Osteocyte (in vitro differentiated cells): ENCODE measurements at regions not wholly inside any gene's neighbourhood (a gene's known extent, or its start where the extent isn't known, plus 50 kb on each side); places are given as distances from the start of the nearest gene placed in this dataset.
"Not testable (repeated sequence)": the region's sequence is repeated elsewhere in the genome, so short reads cannot be mapped to it uniquely, and the experiment has no call there.

Experiments used
- DNase-seq: peaks from one replicate; pipeline ENCODE4 v3.0.0; 2021; ENCODE audit warnings: mixed read lengths; ENCODE audit not compliant: unreplicated experiment; ENCODE audit errors: extremely low spot score
- H3K27ac Mint-ChIP-seq: one replicate; pipeline ENCODE4 v1.8.0; 2021; ENCODE audit warnings: mild to moderate bottlenecking, mixed read lengths; ENCODE audit not compliant: unreplicated experiment
- H3K27me3 Mint-ChIP-seq: one replicate; pipeline ENCODE4 v1.8.0; 2021; ENCODE audit warnings: mixed read lengths; ENCODE audit not compliant: unreplicated experiment
- H3K36me3 Mint-ChIP-seq: one replicate; pipeline ENCODE4 v1.8.0; 2021; ENCODE audit warnings: mixed read lengths; ENCODE audit not compliant: unreplicated experiment
- H3K4me1 Mint-ChIP-seq: one replicate; pipeline ENCODE4 v1.8.0; 2021; ENCODE audit warnings: mixed read lengths; ENCODE audit not compliant: unreplicated experiment
- H3K4me3 Mint-ChIP-seq: one replicate; pipeline ENCODE4 v1.8.0; 2021; ENCODE audit warnings: mild to moderate bottlenecking, moderate library complexity, mixed read lengths; ENCODE audit not compliant: unreplicated experiment
- H3K9me3 Mint-ChIP-seq: one replicate; pipeline ENCODE4 v1.8.0; 2021; ENCODE audit warnings: mixed read lengths; ENCODE audit not compliant: unreplicated experiment
- TF ChIP-seq, protein P1 (sequence below): fragments of 200-600 bp; sonication (generic); IDR thresholded peaks from 2 replicates; pipeline ENCODE4 v1.5.0; 2021; ENCODE audit warnings: antibody characterized with exemption, mild to moderate bottlenecking, moderate library complexity

DNA sequence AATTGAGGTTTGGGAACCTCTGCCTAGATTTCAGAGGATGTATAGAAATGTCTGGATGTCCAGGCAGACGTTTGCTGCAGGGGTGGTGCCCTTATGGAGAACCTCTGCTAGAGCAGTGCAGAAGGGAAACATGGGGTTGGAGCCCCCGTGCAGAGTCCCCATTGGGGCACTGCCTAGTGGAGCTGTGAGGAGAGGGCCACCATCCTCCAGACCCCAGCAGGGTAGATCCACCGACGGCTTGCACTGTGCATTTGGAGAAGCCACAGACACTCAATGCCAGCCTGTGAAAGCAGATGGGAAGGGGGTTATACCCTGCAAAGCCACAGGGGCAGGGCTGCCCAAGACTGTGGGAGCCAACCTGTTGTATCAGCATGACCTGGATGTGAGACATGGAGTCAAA lies 354.6 kb downstream of the ZNF326 start:
- Mint-ChIP-seq H3K9me3 (peaks cover 11% of the 10 kb centered on the region), H3K27me3 (no peaks in the 10 kb centered on the region), H3K36me3 (no peaks in the 10 kb centered on the region), H3K4me1 (no peaks in the 10 kb centered on the region), H3K27ac (no peak overlapping the region), H3K4me3 (no peak overlapping the region)
- TF ChIP-seq, protein P1, sequence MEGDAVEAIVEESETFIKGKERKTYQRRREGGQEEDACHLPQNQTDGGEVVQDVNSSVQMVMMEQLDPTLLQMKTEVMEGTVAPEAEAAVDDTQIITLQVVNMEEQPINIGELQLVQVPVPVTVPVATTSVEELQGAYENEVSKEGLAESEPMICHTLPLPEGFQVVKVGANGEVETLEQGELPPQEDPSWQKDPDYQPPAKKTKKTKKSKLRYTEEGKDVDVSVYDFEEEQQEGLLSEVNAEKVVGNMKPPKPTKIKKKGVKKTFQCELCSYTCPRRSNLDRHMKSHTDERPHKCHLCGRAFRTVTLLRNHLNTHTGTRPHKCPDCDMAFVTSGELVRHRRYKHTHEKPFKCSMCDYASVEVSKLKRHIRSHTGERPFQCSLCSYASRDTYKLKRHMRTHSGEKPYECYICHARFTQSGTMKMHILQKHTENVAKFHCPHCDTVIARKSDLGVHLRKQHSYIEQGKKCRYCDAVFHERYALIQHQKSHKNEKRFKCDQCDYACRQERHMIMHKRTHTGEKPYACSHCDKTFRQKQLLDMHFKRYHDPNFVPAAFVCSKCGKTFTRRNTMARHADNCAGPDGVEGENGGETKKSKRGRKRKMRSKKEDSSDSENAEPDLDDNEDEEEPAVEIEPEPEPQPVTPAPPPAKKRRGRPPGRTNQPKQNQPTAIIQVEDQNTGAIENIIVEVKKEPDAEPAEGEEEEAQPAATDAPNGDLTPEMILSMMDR: no peak
- DNase-seq: no peak

DNA sequence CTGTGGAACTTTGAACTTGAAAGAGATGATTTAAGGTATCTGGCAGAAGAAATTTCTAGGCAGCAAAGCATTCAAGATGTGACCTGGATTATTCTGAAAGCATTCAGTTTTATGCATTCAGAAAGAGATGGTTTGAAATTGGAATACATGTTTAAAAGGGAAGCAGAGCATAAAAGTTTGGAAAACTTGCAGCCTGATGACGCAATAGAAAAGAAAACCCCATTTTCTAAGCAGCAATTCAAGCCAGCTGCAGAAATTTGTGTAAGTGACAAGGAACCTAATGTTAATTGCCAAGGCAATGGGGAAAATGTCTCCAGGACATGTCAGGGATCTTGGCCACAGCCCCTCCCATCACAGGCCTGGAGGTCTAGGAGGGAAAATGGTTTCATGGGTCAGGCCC lies 354.0 kb downstream of the ZNF326 start:
- DNase-seq: no peak
- TF ChIP-seq, protein P1: no peak
- H3K4me3 Mint-ChIP-seq: no peak overlapping the region
- no peaks in the 10 kb centered on the region for H3K36me3 Mint-ChIP-seq
- H3K27me3 Mint-ChIP-seq: no peaks in the 10 kb centered on the region
- no peak overlapping the region for H3K27ac Mint-ChIP-seq
- peaks cover 11% of the 10 kb centered on the region for H3K9me3 Mint-ChIP-seq
- no peaks in the 10 kb centered on the region for H3K4me1 Mint-ChIP-seq

DNA sequence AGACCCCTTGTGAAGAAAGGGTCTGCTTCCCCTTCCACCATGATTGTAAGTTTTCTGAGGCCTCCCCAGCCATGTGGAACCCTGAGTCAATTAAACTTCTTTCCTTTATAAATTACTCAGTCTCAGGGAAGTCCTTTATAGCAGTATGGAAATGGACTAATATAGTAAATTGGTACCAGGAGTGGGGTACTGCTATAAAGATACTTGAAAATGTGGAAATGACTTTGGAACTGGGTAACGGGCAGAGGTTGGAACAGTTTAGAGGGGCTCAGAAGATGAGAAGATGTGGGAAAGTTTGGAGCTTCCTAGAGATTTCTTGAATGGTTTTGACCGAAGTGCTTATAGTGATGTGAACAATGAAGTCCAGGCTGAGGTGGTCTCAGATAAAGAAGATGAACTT lies 353.5 kb downstream of the ZNF326 start:
- not testable (repeated sequence) for H3K4me1 Mint-ChIP-seq, H3K36me3 Mint-ChIP-seq, H3K27me3 Mint-ChIP-seq, H3K27ac Mint-ChIP-seq, H3K4me3 Mint-ChIP-seq, DNase-seq
- peaks cover 11% of the 10 kb centered on the region for H3K9me3 Mint-ChIP-seq

DNA sequence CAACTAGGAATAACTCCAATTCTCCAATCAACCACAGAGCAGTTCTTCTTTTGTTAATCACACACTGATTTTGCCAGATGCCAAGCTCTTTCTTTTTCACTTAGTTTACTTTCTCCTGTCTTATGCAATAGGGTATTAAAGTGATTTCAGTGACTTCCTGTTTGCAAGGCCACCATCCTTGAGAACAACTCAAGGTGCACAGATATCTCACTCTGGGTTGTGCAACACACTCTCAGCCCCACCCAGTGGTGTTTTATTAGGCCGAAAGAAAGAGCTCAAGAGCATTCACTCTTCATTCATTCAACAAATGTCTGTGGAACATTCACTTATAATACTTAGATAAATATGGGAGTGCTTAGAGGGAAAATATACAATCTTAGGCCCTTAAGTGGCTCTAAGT lies 352.5 kb downstream of the ZNF326 start:
- TF ChIP-seq, protein P1: no peak
- Mint-ChIP-seq H3K27me3 (no peaks in the 10 kb centered on the region), H3K4me1 (no peaks in the 10 kb centered on the region), H3K27ac (no peak overlapping the region), H3K4me3 (no peak overlapping the region), H3K36me3 (no peaks in the 10 kb centered on the region), H3K9me3 (peaks cover 11% of the 10 kb centered on the region)
- DNase-seq: no peak

DNA sequence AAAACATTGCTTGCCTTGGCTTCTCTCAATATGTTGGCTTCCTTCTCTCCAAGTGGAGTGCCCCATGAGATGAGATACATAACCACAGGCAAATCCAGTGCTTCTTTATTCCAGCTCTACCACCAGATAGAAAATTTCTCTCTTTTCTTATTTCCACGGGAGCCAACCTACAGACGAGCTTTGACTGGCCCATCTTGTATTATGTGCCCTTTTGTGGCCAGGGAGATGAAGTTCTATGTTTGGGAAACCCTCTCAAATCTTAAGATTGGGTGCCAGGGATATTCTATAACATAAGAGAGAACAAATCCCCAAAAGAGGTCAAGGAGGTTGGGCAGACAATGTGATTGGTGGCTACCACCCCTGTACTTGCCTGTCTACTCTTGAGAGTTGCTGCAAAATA lies 351.8 kb downstream of the ZNF326 start:
- Mint-ChIP-seq H3K4me3 (no peak overlapping the region), H3K27ac (no peak overlapping the region), H3K36me3 (no peaks in the 10 kb centered on the region), H3K27me3 (no peaks in the 10 kb centered on the region), H3K4me1 (no peaks in the 10 kb centered on the region), H3K9me3 (peaks cover 11% of the 10 kb centered on the region)
- DNase-seq: no peak
- TF ChIP-seq, protein P1: no peak

DNA sequence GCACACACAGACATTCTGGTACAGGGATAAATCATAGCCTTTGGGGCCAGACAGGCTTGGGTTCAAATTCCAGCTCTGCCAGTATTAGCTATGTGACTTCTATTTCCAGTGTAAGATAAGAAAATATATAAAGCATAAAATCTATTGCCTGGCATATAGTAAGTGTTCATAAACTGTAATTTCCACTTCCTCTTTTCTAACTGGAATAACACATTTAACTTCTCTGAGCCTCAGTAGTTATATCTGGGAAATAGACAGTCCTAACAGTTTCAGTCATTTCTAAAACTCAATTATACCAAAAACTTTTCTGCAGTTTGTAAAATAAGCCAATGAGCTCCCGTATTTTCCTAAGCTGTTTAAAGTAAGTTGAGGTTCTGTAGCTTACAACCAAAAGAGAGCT lies 351.4 kb downstream of the ZNF326 start:
- H3K27me3 Mint-ChIP-seq: no peaks in the 10 kb centered on the region
- TF ChIP-seq, protein P1: no peak
- no peaks in the 10 kb centered on the region for H3K36me3 Mint-ChIP-seq
- peaks cover 11% of the 10 kb centered on the region for H3K9me3 Mint-ChIP-seq
- H3K27ac Mint-ChIP-seq: no peak overlapping the region
- no peak overlapping the region for H3K4me3 Mint-ChIP-seq
- DNase-seq: no peak
- no peaks in the 10 kb centered on the region for H3K4me1 Mint-ChIP-seq
